Liver (tissue), 8 donors: ENCODE measurements at regions not wholly inside any gene's neighbourhood (a gene's known extent, or its start where the extent isn't known, plus 50 kb on each side); places are given as distances from the start of the nearest gene placed in this dataset.

Experiments used
- DNase-seq: peaks from one replicate; pipeline ENCODE4 v3.0.0-alpha.2; 2017; ENCODE audit warnings: low spot score
- H3K27ac ChIP-seq, 2 donors: one replicate each; pipeline ENCODE4 v1.7.0; 2013; ENCODE audit warnings: inconsistent platforms in 2 of 2, low read length in 2 of 2, control low read depth in 1 of 2, low read depth in 1 of 2, mild to moderate bottlenecking in 1 of 2
- H3K27me3 ChIP-seq, 4 donors: one replicate each; pipeline versions ENCODE4 v1.6.1 to v1.7.0; 2013; ENCODE audit warnings: low read length in 3 of 4, inconsistent platforms in 1 of 4, mild to moderate bottlenecking in 1 of 4, moderate library complexity in 1 of 4; ENCODE audit not compliant: control insufficient read depth in 4 of 4, insufficient read depth in 4 of 4
- H3K36me3 ChIP-seq, 4 donors: one replicate each; pipeline versions ENCODE4 v1.6.1 to v1.7.0; 2013; ENCODE audit warnings: low read length in 3 of 4, mild to moderate bottlenecking in 3 of 4, low read depth in 1 of 4, moderate library complexity in 1 of 4; ENCODE audit not compliant: control insufficient read depth in 4 of 4, insufficient read depth in 3 of 4
- H3K4me1 ChIP-seq, 4 donors: one replicate each; pipeline versions ENCODE4 v1.6.1 to v1.7.0; 2013; ENCODE audit warnings: low read length in 3 of 4, mild to moderate bottlenecking in 3 of 4, moderate library complexity in 1 of 4; ENCODE audit not compliant: control insufficient read depth in 4 of 4, insufficient read depth in 4 of 4
- H3K4me3 ChIP-seq, 3 donors: one replicate each; pipeline versions ENCODE4 v1.6.1 to v1.7.0; 2013; ENCODE audit warnings: low read length in 3 of 3, control low read depth in 1 of 3, low read depth in 1 of 3, mild to moderate bottlenecking in 1 of 3
- H3K9ac ChIP-seq, 2 donors: one replicate each; pipeline ENCODE4 v1.7.0; 2013; ENCODE audit warnings: low read length in 2 of 2, mild to moderate bottlenecking in 2 of 2, moderate library complexity in 2 of 2, control low read depth in 1 of 2, low read depth in 1 of 2
- H3K9me3 ChIP-seq, 4 donors: one replicate each; pipeline versions ENCODE4 v1.6.1 to v1.7.0; 2013; ENCODE audit warnings: low read length in 3 of 4; ENCODE audit not compliant: control insufficient read depth in 4 of 4
- ATF3 ChIP-seq: IDR thresholded peaks from 2 replicates; pipeline ENCODE4 v1.6.1; 2016; ENCODE audit warnings: antibody characterized with exemption
- CTCF ChIP-seq: fragments of 150-350 bp; IDR thresholded peaks from 2 replicates; pipeline ENCODE4 v1.5.1; 2017; ENCODE audit warnings: improper control_type of control experiment, low read depth, low read length; ENCODE audit not compliant: missing input control
- EGR1 ChIP-seq, 2 donors: IDR thresholded peaks; 2 replicates each; pipeline ENCODE4 v1.6.1; 2016 to 2018; ENCODE audit warnings: antibody characterized with exemption in 2 of 2, low read depth in 2 of 2
- FOXA1 ChIP-seq: IDR thresholded peaks from 2 replicates; pipeline ENCODE4 v1.6.1; 2016; ENCODE audit warnings: antibody characterized with exemption
- FOXA2 ChIP-seq: IDR thresholded peaks from 2 replicates; pipeline ENCODE4 v1.6.1; 2016; ENCODE audit warnings: antibody characterized with exemption
- HNF4A ChIP-seq, 2 donors: conservative IDR thresholded peaks; 2 replicates each; pipeline ENCODE4 v1.6.1; 2016; ENCODE audit warnings: antibody characterized with exemption in 2 of 2, mild to moderate bottlenecking in 2 of 2
- HNF4G ChIP-seq: IDR thresholded peaks from 2 replicates; pipeline ENCODE4 v1.6.1; 2016; ENCODE audit warnings: antibody characterized with exemption
- JUND ChIP-seq, 2 donors: IDR thresholded peaks; 2 replicates each; pipeline ENCODE4 v1.6.1; 2016; ENCODE audit warnings: antibody characterized with exemption in 2 of 2
- MAX ChIP-seq: IDR thresholded peaks from 2 replicates; pipeline ENCODE4 v1.6.1; 2016; ENCODE audit warnings: antibody characterized with exemption
- NR2F2 ChIP-seq: IDR thresholded peaks from 2 replicates; pipeline ENCODE4 v1.6.1; 2016; ENCODE audit warnings: antibody characterized with exemption
- RAD21 ChIP-seq, 2 donors: IDR thresholded peaks; 2 replicates each; pipeline ENCODE4 v1.6.1; 2016; ENCODE audit warnings: antibody characterized with exemption in 2 of 2, mild to moderate bottlenecking in 2 of 2
- REST ChIP-seq: IDR thresholded peaks from 2 replicates; pipeline ENCODE4 v1.6.1; 2016; ENCODE audit warnings: antibody characterized with exemption, mild to moderate bottlenecking
- RXRA ChIP-seq, 2 donors: IDR thresholded peaks; 2 replicates each; pipeline ENCODE4 v1.6.1; 2017 to 2018; ENCODE audit warnings: antibody characterized with exemption in 2 of 2, mild to moderate bottlenecking in 1 of 2
- SP1 ChIP-seq: IDR thresholded peaks from 2 replicates; pipeline ENCODE4 v1.6.1; 2018; ENCODE audit warnings: antibody characterized with exemption, mild to moderate bottlenecking
- TAF1 ChIP-seq: conservative IDR thresholded peaks from 2 replicates; pipeline ENCODE4 v1.6.1; 2016; ENCODE audit warnings: antibody characterized with exemption, mild to moderate bottlenecking
- YY1 ChIP-seq: IDR thresholded peaks from 2 replicates; pipeline ENCODE4 v1.6.1; 2016; ENCODE audit warnings: antibody characterized with exemption, mild to moderate bottlenecking
- WGBS: extraction: QIAGEN DNeasy Blood & Tissue Kit; methylation state at CpG from one replicate; pipeline ENCODE4 v1.1.7; 2013; 5-methylcytosine and 5-hydroxymethylcytosine counted together
- donor health status: healthy.
- donor health status: healthy.
- donor health status: healthy.
- donor health status: healthy.
- donor health status: healthy.

GRCh38 chr14:66140213-66140918, 345.8 kb upstream of the CCDC196 start:
- Histone ChIP-seq H3K4me3 (no peak overlapping the region), H3K27ac (no peak overlapping the region), H3K9ac (no peak overlapping the region), H3K9me3 (no peaks in the 10 kb centered on the region), H3K27me3 (no peaks in the 10 kb centered on the region), H3K36me3 (no peaks in the 10 kb centered on the region), H3K4me1 (no peaks in the 10 kb centered on the region)
- 74% methylated on average over 6 of the region's 6 CpGs for WGBS
- no peak for DNase-seq
- TF ChIP-seq JUND (IDR thresholded peaks at IDR 0.05): no peak
- no peak for TF ChIP-seq MAX
- TF ChIP-seq YY1: no peak
- TF ChIP-seq RXRA (IDR thresholded peaks at IDR 0.05): no peak
- TF ChIP-seq RAD21 (IDR thresholded peaks at IDR 0.05): no peak
- no peak for TF ChIP-seq SP1
- TF ChIP-seq NR2F2: no peak

GRCh38 chr14:66140963-66141362, 345.2 kb upstream of the CCDC196 start:
- no peak for TF ChIP-seq JUND (IDR thresholded peaks at IDR 0.05)
- TF ChIP-seq RXRA (IDR thresholded peaks at IDR 0.05): no peak
- TF ChIP-seq HNF4A (conservative IDR thresholded peaks at IDR 0.05): no peak
- no peak for TF ChIP-seq FOXA1
- no peak for TF ChIP-seq NR2F2
- no peak for TF ChIP-seq TAF1
- TF ChIP-seq YY1: no peak
- no peak for TF ChIP-seq EGR1 (IDR thresholded peaks at IDR 0.05; ENCODE audit: low read depth in 2 of 2)
- TF ChIP-seq HNF4G: no peak
- no peak for TF ChIP-seq CTCF
- no peak for TF ChIP-seq MAX
- TF ChIP-seq FOXA2: no peak
- Histone ChIP-seq H3K27ac (no peak overlapping the region), H3K4me3 (no peak overlapping the region), H3K36me3 (no peaks in the 10 kb centered on the region), H3K9me3 (no peaks in the 10 kb centered on the region), H3K9ac (no peak overlapping the region), H3K4me1 (no peaks in the 10 kb centered on the region), H3K27me3 (no peaks in the 10 kb centered on the region)
- 92% methylated on average over 3 of the region's 3 CpGs for WGBS
- no peak for DNase-seq

GRCh38 chr14:66141733-66142132, 344.4 kb upstream of the CCDC196 start:
- Histone ChIP-seq H3K4me3 (no peak overlapping the region), H3K9me3 (no peaks in the 10 kb centered on the region), H3K27ac (no peak overlapping the region), H3K4me1 (no peaks in the 10 kb centered on the region), H3K36me3 (no peaks in the 10 kb centered on the region), H3K9ac (no peak overlapping the region), H3K27me3 (no peaks in the 10 kb centered on the region)
- 68% methylated on average over 2 of the region's 2 CpGs for WGBS
- DNase-seq: no peak
- TF ChIP-seq RAD21 (IDR thresholded peaks at IDR 0.05) (no peak), SP1 (no peak), CTCF (no peak), NR2F2 (no peak), HNF4A (conservative IDR thresholded peaks at IDR 0.05) (no peak), JUND (IDR thresholded peaks at IDR 0.05) (no peak), RXRA (IDR thresholded peaks at IDR 0.05) (no peak), FOXA1 (no peak), FOXA2 (no peak), TAF1 (no peak), HNF4G (no peak), EGR1 (IDR thresholded peaks at IDR 0.05; ENCODE audit: low read depth in 2 of 2) (no peak), YY1 (no peak), ATF3 (no peak), MAX (no peak), REST (no peak)
